Vagina (tissue), 2 donors: ENCODE measurements at regions not wholly inside any gene's neighbourhood (a gene's known extent, or its start where the extent isn't known, plus 50 kb on each side); places are given as distances from the start of the nearest gene placed in this dataset.

Experiments used
- DNase-seq, 2 donors: peaks; one replicate each; pipeline ENCODE4 v3.0.0-alpha.2; 2017; ENCODE audit errors: extremely low spot score in 2 of 2
- H3K27ac ChIP-seq: fragments of 200-600 bp; sonication (generic); one replicate; pipeline ENCODE4 v1.5.1; 2019
- H3K27me3 ChIP-seq: fragments of 200-600 bp; sonication (generic); one replicate; pipeline ENCODE4 v1.5.1; 2019
- H3K36me3 ChIP-seq, 2 donors: fragments of 200-600 bp; sonication (generic); one replicate each; pipeline ENCODE4 v1.5.1; 2017 to 2019
- H3K4me1 ChIP-seq: fragments of 200-600 bp; sonication (generic); one replicate; pipeline ENCODE4 v1.5.1; 2019
- H3K4me3 ChIP-seq, 2 donors: fragments of 200-600 bp; sonication (generic); 1 replicate in 1 of 2; 2 replicates in 1 of 2; pipeline ENCODE4 v1.5.1; 2016 to 2019
- H3K9me3 ChIP-seq: fragments of 200-600 bp; sonication (generic); one replicate; pipeline ENCODE4 v1.5.1; 2019
- POLR2A ChIP-seq, 2 donors: fragments of 450-650 bp; IDR thresholded peaks; one replicate each; pipeline ENCODE4 v1.6.1; 2017; ENCODE audit warnings: antibody characterized with exemption in 2 of 2, mild to moderate bottlenecking in 2 of 2, moderate library complexity in 2 of 2
- POLR2AphosphoS5 ChIP-seq, 2 donors: sonication (generic); formaldehyde crosslinking; IDR thresholded peaks; one replicate each; pipeline ENCODE4 v1.9.0; 2017; ENCODE audit warnings: antibody characterized with exemption in 2 of 2, mild to moderate bottlenecking in 2 of 2, low read depth in 1 of 2; ENCODE audit not compliant: insufficient read depth in 1 of 2
- intact Hi-C: fragments of 100-400 bp; cut with DNase I; formaldehyde crosslinking; loops from one replicate; pipeline ENCODE4 v1.15.1; 2023
- TF ChIP-seq, protein P1 (sequence below), 3 experiments: fragments of 450-650 bp in 2 of 3; fragments of 200-600 bp in 1 of 3; sonication (generic) in 1 of 3; IDR thresholded peaks; one replicate each; pipeline ENCODE4 v1.5.1; 2017 to 2019; ENCODE audit warnings: antibody characterized with exemption in 3 of 3, mild to moderate bottlenecking in 2 of 3, moderate library complexity in 2 of 3

DNA sequence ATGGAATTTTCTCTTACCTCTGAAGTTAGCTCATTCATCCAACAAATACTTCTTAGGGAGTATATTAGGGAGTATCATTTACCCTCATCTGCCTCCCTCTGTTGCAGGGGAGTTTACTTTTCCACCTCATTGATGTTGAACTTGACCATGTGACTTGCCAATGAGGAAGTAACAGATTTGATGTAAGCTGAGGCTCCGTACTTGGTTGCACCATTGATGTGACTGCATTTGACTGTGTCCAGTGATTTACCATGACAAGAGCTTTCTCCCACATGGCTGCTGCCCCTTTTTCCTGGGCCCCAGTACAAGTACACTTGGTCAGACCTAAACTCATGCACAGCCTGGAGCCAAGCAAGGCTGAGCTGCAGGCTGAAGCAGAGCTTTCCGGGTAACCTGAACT lies 81.6 kb upstream of the HS3ST2 start:
- intact Hi-C loops: no loop called here
- Histone ChIP-seq H3K4me1 (no peaks in the 10 kb centered on the region), H3K27me3 (no peaks in the 10 kb centered on the region), H3K9me3 (no peaks in the 10 kb centered on the region), H3K27ac (no peak overlapping the region), H3K36me3 (no peaks in the 10 kb centered on the region), H3K4me3 (no peak overlapping the region)
- TF ChIP-seq POLR2AphosphoS5 (IDR thresholded peaks at IDR 0.05; ENCODE audit: insufficient read depth in 1 of 2, low read depth in 1 of 2) (no peak), POLR2A (IDR thresholded peaks at IDR 0.05) (no peak)
- TF ChIP-seq, protein P1, sequence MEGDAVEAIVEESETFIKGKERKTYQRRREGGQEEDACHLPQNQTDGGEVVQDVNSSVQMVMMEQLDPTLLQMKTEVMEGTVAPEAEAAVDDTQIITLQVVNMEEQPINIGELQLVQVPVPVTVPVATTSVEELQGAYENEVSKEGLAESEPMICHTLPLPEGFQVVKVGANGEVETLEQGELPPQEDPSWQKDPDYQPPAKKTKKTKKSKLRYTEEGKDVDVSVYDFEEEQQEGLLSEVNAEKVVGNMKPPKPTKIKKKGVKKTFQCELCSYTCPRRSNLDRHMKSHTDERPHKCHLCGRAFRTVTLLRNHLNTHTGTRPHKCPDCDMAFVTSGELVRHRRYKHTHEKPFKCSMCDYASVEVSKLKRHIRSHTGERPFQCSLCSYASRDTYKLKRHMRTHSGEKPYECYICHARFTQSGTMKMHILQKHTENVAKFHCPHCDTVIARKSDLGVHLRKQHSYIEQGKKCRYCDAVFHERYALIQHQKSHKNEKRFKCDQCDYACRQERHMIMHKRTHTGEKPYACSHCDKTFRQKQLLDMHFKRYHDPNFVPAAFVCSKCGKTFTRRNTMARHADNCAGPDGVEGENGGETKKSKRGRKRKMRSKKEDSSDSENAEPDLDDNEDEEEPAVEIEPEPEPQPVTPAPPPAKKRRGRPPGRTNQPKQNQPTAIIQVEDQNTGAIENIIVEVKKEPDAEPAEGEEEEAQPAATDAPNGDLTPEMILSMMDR (IDR thresholded peaks at IDR 0.05): no peak
- DNase-seq: no peak

DNA sequence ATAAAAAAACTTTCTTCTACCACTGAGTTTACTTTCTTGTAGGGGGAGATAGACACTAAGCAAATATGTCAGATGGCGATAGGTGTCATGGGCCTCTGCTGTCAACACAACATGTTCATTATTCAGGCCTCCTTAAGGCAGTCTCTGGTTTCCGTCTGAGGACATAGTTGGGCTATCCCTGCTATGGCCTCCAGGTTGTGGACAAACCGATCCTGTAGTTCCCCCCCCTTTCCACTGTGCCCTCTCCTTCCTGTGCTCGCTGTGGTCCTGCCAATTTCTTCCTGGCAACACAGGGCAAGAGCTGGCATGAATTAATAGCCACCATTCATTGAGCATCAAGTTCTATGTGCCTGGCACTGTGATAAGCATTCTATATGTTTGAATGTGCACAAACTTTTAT lies 81.0 kb upstream of the HS3ST2 start:
- no peaks in the 10 kb centered on the region for H3K9me3 ChIP-seq
- H3K27me3 ChIP-seq: no peaks in the 10 kb centered on the region
- no peak overlapping the region for H3K27ac ChIP-seq
- no peak for TF ChIP-seq POLR2A (IDR thresholded peaks at IDR 0.05)
- TF ChIP-seq, protein P1 (IDR thresholded peaks at IDR 0.05): no peak
- no peak for TF ChIP-seq POLR2AphosphoS5 (IDR thresholded peaks at IDR 0.05; ENCODE audit: insufficient read depth in 1 of 2, low read depth in 1 of 2)
- no peaks in the 10 kb centered on the region for H3K36me3 ChIP-seq
- no peaks in the 10 kb centered on the region for H3K4me1 ChIP-seq
- no peak overlapping the region for H3K4me3 ChIP-seq
- DNase-seq: no peak
- intact Hi-C loops: no loop called here

DNA sequence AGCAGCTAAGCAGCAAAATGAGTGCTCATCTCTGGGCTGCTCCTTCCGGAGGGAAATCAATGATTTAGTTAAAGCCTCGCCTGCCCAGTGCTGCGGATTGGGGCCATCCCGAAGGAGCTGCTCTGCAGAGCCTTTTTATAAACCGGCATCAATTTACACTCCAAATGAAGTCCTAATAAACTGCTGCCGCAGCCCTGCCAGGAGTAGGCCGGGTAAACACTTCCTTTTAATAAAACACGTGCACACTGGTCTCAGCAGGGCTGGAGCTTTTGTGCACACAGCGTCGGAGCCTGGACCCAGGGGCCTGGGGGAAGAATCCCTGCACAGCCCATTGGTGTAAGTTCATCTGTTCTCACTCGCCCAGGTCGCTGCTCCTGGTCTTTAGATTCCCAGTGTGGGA lies 79.6 kb upstream of the HS3ST2 start:
- H3K27ac ChIP-seq: no peak overlapping the region
- H3K36me3 ChIP-seq: no peaks in the 10 kb centered on the region
- no peak for DNase-seq
- TF ChIP-seq POLR2A (IDR thresholded peaks at IDR 0.05): no peak
- TF ChIP-seq, protein P1 (IDR thresholded peaks at IDR 0.05): no peak
- no peak for TF ChIP-seq POLR2AphosphoS5 (IDR thresholded peaks at IDR 0.05; ENCODE audit: insufficient read depth in 1 of 2, low read depth in 1 of 2)
- H3K4me1 ChIP-seq: no peaks in the 10 kb centered on the region
- no peaks in the 10 kb centered on the region for H3K27me3 ChIP-seq
- intact Hi-C loops: no loop called here
- H3K4me3 ChIP-seq: no peak overlapping the region
- no peaks in the 10 kb centered on the region for H3K9me3 ChIP-seq

DNA sequence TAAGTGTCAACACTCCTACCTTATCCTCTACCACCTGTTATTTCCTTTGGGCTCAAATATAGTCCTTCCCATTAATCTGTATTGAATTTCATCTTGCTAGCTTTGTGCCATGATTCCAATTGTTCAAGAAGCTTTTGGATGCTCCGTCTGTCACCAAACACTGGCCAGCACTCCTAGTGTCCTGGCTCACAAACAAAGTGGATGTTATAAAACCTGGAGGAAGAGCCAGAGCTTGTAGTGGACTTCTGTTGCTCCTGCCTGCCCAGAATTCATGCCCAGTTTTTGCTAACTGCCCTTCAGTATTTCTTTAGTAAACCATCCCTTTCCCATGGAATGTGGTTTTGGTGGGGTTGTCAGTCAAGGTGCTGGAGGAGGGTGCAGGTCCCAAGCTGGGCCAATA lies 77.2 kb upstream of the HS3ST2 start:
- Histone ChIP-seq H3K4me1 (no peaks in the 10 kb centered on the region), H3K36me3 (no peaks in the 10 kb centered on the region), H3K9me3 (no peaks in the 10 kb centered on the region), H3K27ac (no peak overlapping the region), H3K4me3 (no peak overlapping the region), H3K27me3 (no peaks in the 10 kb centered on the region)
- intact Hi-C loops: no loop called here
- DNase-seq: no peak
- TF ChIP-seq, protein P1 (IDR thresholded peaks at IDR 0.05): no peak
- TF ChIP-seq POLR2A (IDR thresholded peaks at IDR 0.05): no peak
- no peak for TF ChIP-seq POLR2AphosphoS5 (IDR thresholded peaks at IDR 0.05; ENCODE audit: insufficient read depth in 1 of 2, low read depth in 1 of 2)

DNA sequence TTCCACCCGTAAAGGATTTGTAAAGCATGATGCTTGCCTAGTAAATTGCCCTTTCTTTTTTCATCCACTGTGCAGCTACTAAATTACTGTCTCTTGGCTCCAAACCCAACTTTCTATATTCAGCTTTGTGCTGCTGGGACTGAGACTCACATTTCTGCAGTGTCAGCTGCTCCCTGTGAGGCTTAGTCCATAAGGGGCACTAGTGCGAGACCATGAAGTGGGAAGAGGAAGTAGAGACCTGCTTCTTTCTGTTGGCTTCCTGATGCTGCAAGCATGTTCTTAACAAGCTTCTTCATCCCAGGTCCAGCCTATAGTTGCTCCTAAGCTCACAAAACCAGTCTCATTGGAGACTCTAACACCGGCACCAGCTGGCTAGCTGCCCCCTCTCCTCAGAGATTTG lies 74.9 kb upstream of the HS3ST2 start:
- DNase-seq: no peak
- no peaks in the 10 kb centered on the region for H3K36me3 ChIP-seq

More for the DNA sequence above, 74.9 kb upstream of the HS3ST2 start:
- TF ChIP-seq, protein P1 (IDR thresholded peaks at IDR 0.05): no peak
- TF ChIP-seq POLR2A (IDR thresholded peaks at IDR 0.05) (no peak), POLR2AphosphoS5 (IDR thresholded peaks at IDR 0.05; ENCODE audit: insufficient read depth in 1 of 2, low read depth in 1 of 2) (no peak)
- Histone ChIP-seq H3K4me3 (no peak overlapping the region), H3K9me3 (no peaks in the 10 kb centered on the region), H3K4me1 (no peaks in the 10 kb centered on the region), H3K27me3 (no peaks in the 10 kb centered on the region), H3K27ac (no peak overlapping the region)
- intact Hi-C loops: no loop called here
